Iris pigment epithelial cell (primary cell): ENCODE measurements at regions not wholly inside any gene's neighbourhood (a gene's known extent, or its start where the extent isn't known, plus 50 kb on each side); places are given as distances from the start of the nearest gene placed in this dataset.

Experiments
- DNase-seq: peaks from one replicate; pipeline ENCODE4 v3.0.0-alpha.2; 2011; ENCODE audit warnings: low read depth

GRCh38 chr5:8138884-8139283 is 269.9 kb downstream of the MTRR start:
- DNase-seq, result no peak

- DNase-seq, result no peak
Observed at GRCh38 chr5:8150791-8151190, 281.8 kb downstream of the MTRR start.

- no peak for DNase-seq
Observed at GRCh38 chr5:8156706-8157105, 287.8 kb downstream of the MTRR start.

- DNase-seq, result no peak
Observed at GRCh38 chr5:8157320-8157822, 288.4 kb downstream of the MTRR start.

GRCh38 chr5:8176101-8176693 is 307.2 kb downstream of the MTRR start:
- DNase-seq, result peak; percentile 17

GRCh38 chr5:8184455-8185063 is 315.6 kb downstream of the MTRR start:
- peak; percentile 11 for DNase-seq

GRCh38 chr5:8185852-8186251 is 316.9 kb downstream of the MTRR start:
- DNase-seq, result no peak

- DNase-seq, result no peak
Observed at GRCh38 chr5:8188874-8189565, 320.1 kb downstream of the MTRR start.

GRCh38 chr5:8192840-8193239 is 323.9 kb downstream of the MTRR start:
- DNase-seq, result no peak

- no peak for DNase-seq
Observed at GRCh38 chr5:8196061-8196460, 327.1 kb downstream of the MTRR start.

GRCh38 chr5:8208307-8208706 is 339.4 kb downstream of the MTRR start:
- DNase-seq, result no peak

- DNase-seq, result no peak
Observed at GRCh38 chr5:8209500-8209899, 340.6 kb downstream of the MTRR start.

GRCh38 chr5:8213701-8214240 is 344.8 kb downstream of the MTRR start:
- DNase-seq, result no peak

- no peak for DNase-seq
Observed at GRCh38 chr5:8216921-8217320, 348.0 kb downstream of the MTRR start.

GRCh38 chr5:8226148-8226547 is 357.2 kb downstream of the MTRR start:
- no peak for DNase-seq

- no peak for DNase-seq
Observed at GRCh38 chr5:8227112-8227511, 358.2 kb downstream of the MTRR start.

GRCh38 chr5:8229551-8229950 is 360.6 kb downstream of the MTRR start:
- DNase-seq, result no peak

- DNase-seq, result no peak
Observed at GRCh38 chr5:8230868-8231267, 361.9 kb downstream of the MTRR start.

GRCh38 chr5:8233479-8233878 is 364.5 kb downstream of the MTRR start:
- no peak for DNase-seq

- no peak for DNase-seq
Observed at GRCh38 chr5:8234179-8234770, 365.3 kb downstream of the MTRR start.

GRCh38 chr5:8238080-8238479 is 369.1 kb downstream of the MTRR start:
- no peak for DNase-seq

- DNase-seq, result no peak
Observed at GRCh38 chr5:8239198-8239597, 370.2 kb downstream of the MTRR start.

GRCh38 chr5:8239646-8240045 is 370.7 kb downstream of the MTRR start:
- no peak for DNase-seq
